ENCODE measurements at regions not wholly inside any gene's neighbourhood (a gene's known extent, or its start where the extent isn't known, plus 50 kb on each side); places are given as distances from the start of the nearest gene placed in this dataset.

- CTCF ChIA-PET (ENCODE audit: low intra/inter-chr PET ratio, low total read pairs) = no interaction called here
Measured at GRCh38 chr11:80944758-80945157, 1503.9 kb upstream of the TENM4 start.

More at GRCh38 chr11:80944758-80945157, 1503.9 kb upstream of the TENM4 start:
- no TSS peak for BruUV-seq (replicated peaks)
- no peaks in the 10 kb centered on the region for H4K20me1 ChIP-seq (ENCODE audit: insufficient read depth, low read length)
- in situ Hi-C loops (cut with HindIII; ENCODE audit: extremely low pct_ligation_motif_present, low pct_unique_long_range_greater_than_20kb) (no loop called here), intact Hi-C loops (cut with micrococcal nuclease; ENCODE audit: unreplicated experiment) (no loop called here)
- H3K4me2 ChIP-seq (ENCODE audit: low read depth, low read length) = no peak overlapping the region
- no peak overlapping the region for H3K4me3 ChIP-seq (replicated peaks in 1 of 3; ENCODE audit: insufficient read depth in 1 of 3, low read depth in 2 of 3, low read length in 3 of 3)
- WGBS (ENCODE audit: low lambda C conversion rate) = 0% methylated on average over 1 of the region's 1 CpG
- FAIRE-seq (no peak), DNase-seq (ENCODE audit: low spot score) (no peak), ATAC-seq (no peak)
- H3K9me3 ChIP-seq (ENCODE audit: low read length) = no peaks in the 10 kb centered on the region
- no peaks in the 10 kb centered on the region for H3K36me3 ChIP-seq (replicated peaks in 1 of 2; ENCODE audit: control insufficient read depth in 1 of 2, insufficient read depth in 2 of 2, low read length in 2 of 2)
- no peaks in the 10 kb centered on the region for H3K27me3 ChIP-seq (ENCODE audit: control insufficient read depth in 1 of 2, insufficient read depth in 2 of 2, low read length in 2 of 2)
- H3K4me1 ChIP-seq (ENCODE audit: insufficient read depth, low read length) = no peaks in the 10 kb centered on the region
- H3K9ac ChIP-seq (ENCODE audit: insufficient read depth, low read depth, low read length) = no peak overlapping the region
- POLR2A ChIA-PET = no interaction called here
- no peaks in the 10 kb centered on the region for H3K79me2 ChIP-seq (ENCODE audit: insufficient read depth, low read length)
- no peak overlapping the region for H3K27ac ChIP-seq (ENCODE audit: extremely low read length, insufficient read depth, low read length)
- H2AFZ ChIP-seq (ENCODE audit: low read length) = no peak overlapping the region
- TF ChIP-seq CHCHD3 (CRISPR knock-in tag; IDR thresholded peaks at IDR 0.05) (no peak), HDAC1 (CRISPR knock-in tag; IDR thresholded peaks at IDR 0.05) (no peak), MBNL3 (CRISPR knock-in tag; conservative IDR thresholded peaks at IDR 0.05) (no peak), SCMH1 (CRISPR knock-in tag; IDR thresholded peaks at IDR 0.05; ENCODE audit: borderline replicate concordance) (no peak), EEA1 (CRISPR knock-in tag; IDR thresholded peaks at IDR 0.05; ENCODE audit: borderline replicate concordance) (no peak), KLF9 (CRISPR knock-in tag; IDR thresholded peaks at IDR 0.05; ENCODE audit: low read depth) (no peak), HMG20A (CRISPR knock-in tag; IDR thresholded peaks at IDR 0.05; ENCODE audit: borderline replicate concordance) (no peak), TFDP2 (CRISPR knock-in tag; IDR thresholded peaks at IDR 0.05) (no peak), ZNF782 (CRISPR knock-in tag; IDR thresholded peaks at IDR 0.05; ENCODE audit: borderline replicate concordance) (no peak), TFDP1 (CRISPR knock-in tag; IDR thresholded peaks at IDR 0.05; ENCODE audit: borderline replicate concordance) (no peak), ZKSCAN1 (IDR thresholded peaks at IDR 0.05; ENCODE audit: low read length) (no peak), EP300 (IDR thresholded peaks at IDR 0.05; ENCODE audit: low read depth in 2 of 2, low read length in 2 of 2) (no peak), EP300 (CRISPR knock-in tag; IDR thresholded peaks at IDR 0.05; ENCODE audit: borderline replicate concordance) (no peak), SYNCRIP (IDR thresholded peaks at IDR 0.05; ENCODE audit: insufficient read depth, low read depth, low read length) (no peak), ARID5B (CRISPR knock-in tag; IDR thresholded peaks at IDR 0.05) (no peak), CBX1 (IDR thresholded peaks at IDR 0.05; ENCODE audit: low read depth) (no peak), NFYC (CRISPR knock-in tag; IDR thresholded peaks at IDR 0.05) (no peak)
